Epithelial cell of proximal tubule (primary cell): ENCODE measurements at regions not wholly inside any gene's neighbourhood (a gene's known extent, or its start where the extent isn't known, plus 50 kb on each side); places are given as distances from the start of the nearest gene placed in this dataset.
"Not testable (repeated sequence)": the region's sequence is repeated elsewhere in the genome, so short reads cannot be mapped to it uniquely, and the experiment has no call there.

Experiments used
- DNase-seq: peaks from one replicate; pipeline ENCODE4 v3.0.0-alpha.2; 2011; ENCODE audit warnings: low read depth
- H3K4me3 ChIP-seq: 2 replicates; pipeline ENCODE4 v1.5.1; 2011; ENCODE audit warnings: low read depth, mild to moderate bottlenecking, low read length
- CTCF ChIP-seq: conservative IDR thresholded peaks from 2 replicates; pipeline ENCODE4 v1.5.1; 2012; ENCODE audit warnings: low read depth, mild to moderate bottlenecking, low read length

- H3K4me3 ChIP-seq = no peak overlapping the region
- no peak for TF ChIP-seq CTCF
- no peak for DNase-seq
Observed at GRCh38 chr1:4489486-4489885, 164.9 kb upstream of the AJAP1 start.

GRCh38 chr1:4489992-4490391 is 164.4 kb upstream of the AJAP1 start:
- H3K4me3 ChIP-seq, DNase-seq: not testable (repeated sequence)

GRCh38 chr1:4494027-4494426 is 160.4 kb upstream of the AJAP1 start:
- H3K4me3 ChIP-seq = no peak overlapping the region
- no peak for TF ChIP-seq CTCF
- no peak for DNase-seq

GRCh38 chr1:4494558-4494957 is 159.9 kb upstream of the AJAP1 start:
- no peak for TF ChIP-seq CTCF
- H3K4me3 ChIP-seq = no peak overlapping the region
- DNase-seq = no peak

- no peak for TF ChIP-seq CTCF
- no peak overlapping the region for H3K4me3 ChIP-seq
- DNase-seq = no peak
Observed at GRCh38 chr1:4495809-4496208, 158.6 kb upstream of the AJAP1 start.

GRCh38 chr1:4500441-4500840 is 154.0 kb upstream of the AJAP1 start:
- H3K4me3 ChIP-seq = no peak overlapping the region
- DNase-seq = no peak
- no peak for TF ChIP-seq CTCF

GRCh38 chr1:4506591-4506990 is 147.8 kb upstream of the AJAP1 start:
- no peak for TF ChIP-seq CTCF
- DNase-seq = no peak
- no peak overlapping the region for H3K4me3 ChIP-seq

- no peak for DNase-seq
- TF ChIP-seq CTCF = no peak
Observed at GRCh38 chr1:4509206-4509605, 145.2 kb upstream of the AJAP1 start.

More at GRCh38 chr1:4509206-4509605, 145.2 kb upstream of the AJAP1 start:
- H3K4me3 ChIP-seq = no peak overlapping the region
